ENCODE measurements at regions not wholly inside any gene's neighbourhood (a gene's known extent, or its start where the extent isn't known, plus 50 kb on each side); places are given as distances from the start of the nearest gene placed in this dataset.

DNA sequence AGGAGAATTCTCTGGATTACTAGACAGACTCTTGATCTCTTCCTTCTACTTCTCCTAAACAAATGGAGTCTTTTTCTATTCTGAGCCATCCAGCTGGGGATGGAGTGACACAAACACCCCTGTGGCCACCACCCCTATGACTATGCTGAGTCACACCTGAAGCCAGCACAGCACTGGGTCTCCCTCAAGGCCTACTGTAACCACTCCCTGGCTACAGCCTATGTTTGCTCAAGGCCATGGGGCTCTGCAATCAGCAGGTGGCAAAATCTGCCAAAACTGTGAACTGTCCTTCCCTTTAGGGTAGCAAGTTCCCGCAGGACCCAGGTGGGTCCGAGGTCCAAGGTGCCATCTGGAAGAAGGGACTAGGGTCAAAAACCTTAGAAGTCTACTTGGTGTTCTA, 132.3 kb downstream of the TINAG start:
- DNase-seq (ENCODE audit: low read depth in 2 of 3, low spot score in 2 of 3), result no peak

GRCh38 chr6:54441020-54441419, 132.8 kb downstream of the TINAG start:
- DNase-seq (ENCODE audit: low read depth in 2 of 3, low spot score in 2 of 3), result no peak

- DNase-seq (ENCODE audit: low read depth in 2 of 3, low spot score in 2 of 3), result no peak
Measured at GRCh38 chr6:54441687-54442248, 133.5 kb downstream of the TINAG start.

GRCh38 chr6:54445207-54445606, 137.0 kb downstream of the TINAG start:
- DNase-seq (ENCODE audit: low read depth in 2 of 3, low spot score in 2 of 3), result no peak

- DNase-seq (ENCODE audit: low read depth in 2 of 3, low spot score in 2 of 3), result no peak
Measured at GRCh38 chr6:54448617-54449016, 140.4 kb downstream of the TINAG start.

GRCh38 chr6:54451516-54451915, 143.3 kb downstream of the TINAG start:
- no peak for DNase-seq (ENCODE audit: low read depth in 2 of 3, low spot score in 2 of 3)

- DNase-seq (ENCODE audit: low read depth in 2 of 3, low spot score in 2 of 3), result no peak
Measured at GRCh38 chr6:54463354-54464024, 155.2 kb downstream of the TINAG start.

GRCh38 chr6:54465649-54466300, 157.5 kb downstream of the TINAG start:
- no peak for DNase-seq (ENCODE audit: low read depth in 2 of 3, low spot score in 2 of 3)

- DNase-seq (ENCODE audit: low read depth in 2 of 3, low spot score in 2 of 3), result no peak
Measured at GRCh38 chr6:54467384-54467783, 159.1 kb downstream of the TINAG start.

DNA sequence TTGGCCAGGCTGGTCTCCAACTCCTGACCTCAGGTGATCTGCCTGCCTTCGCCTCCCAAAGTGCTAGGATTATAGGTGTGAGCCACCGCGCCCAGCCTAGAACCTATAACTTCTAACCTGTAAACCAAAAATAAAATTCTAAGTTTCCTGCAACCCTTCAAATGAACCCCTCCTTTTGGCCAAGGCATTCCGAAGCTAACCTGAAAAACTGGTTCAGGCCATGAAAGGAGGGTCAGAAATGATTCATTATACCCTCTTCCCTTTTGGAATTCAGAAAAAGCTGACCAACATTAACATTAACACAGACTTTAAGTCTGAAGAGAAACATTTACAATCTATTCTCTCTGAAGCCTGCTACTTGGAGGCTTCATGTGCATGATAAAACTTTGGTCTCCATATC, 165.1 kb downstream of the TINAG start:
- DNase-seq (ENCODE audit: low read depth in 2 of 3, low spot score in 2 of 3), result no peak

GRCh38 chr6:54474898-54475297, 166.7 kb downstream of the TINAG start:
- DNase-seq (ENCODE audit: low read depth in 2 of 3, low spot score in 2 of 3), result no peak

DNA sequence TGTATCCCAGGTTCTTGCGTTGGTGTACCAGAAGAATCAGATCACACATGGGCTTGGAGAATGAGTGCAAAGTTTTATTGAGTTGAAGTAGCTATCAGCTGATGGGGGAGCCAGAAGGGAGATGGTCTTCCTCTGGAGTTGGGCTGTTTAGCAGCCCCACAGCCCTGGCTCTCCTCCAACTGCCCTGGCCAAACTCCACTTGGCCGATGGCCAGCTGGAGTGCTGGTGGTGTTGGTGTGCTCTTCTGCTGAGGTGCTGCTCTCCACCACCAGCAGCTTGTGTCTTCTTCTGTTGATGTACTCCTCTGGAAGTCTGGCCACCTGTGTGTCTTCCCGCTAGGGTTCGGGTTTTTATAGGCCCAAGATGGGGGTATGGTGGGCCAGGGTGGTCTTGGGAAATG, 172.8 kb downstream of the TINAG start:
- DNase-seq (ENCODE audit: low read depth in 2 of 3, low spot score in 2 of 3), result no peak

DNA sequence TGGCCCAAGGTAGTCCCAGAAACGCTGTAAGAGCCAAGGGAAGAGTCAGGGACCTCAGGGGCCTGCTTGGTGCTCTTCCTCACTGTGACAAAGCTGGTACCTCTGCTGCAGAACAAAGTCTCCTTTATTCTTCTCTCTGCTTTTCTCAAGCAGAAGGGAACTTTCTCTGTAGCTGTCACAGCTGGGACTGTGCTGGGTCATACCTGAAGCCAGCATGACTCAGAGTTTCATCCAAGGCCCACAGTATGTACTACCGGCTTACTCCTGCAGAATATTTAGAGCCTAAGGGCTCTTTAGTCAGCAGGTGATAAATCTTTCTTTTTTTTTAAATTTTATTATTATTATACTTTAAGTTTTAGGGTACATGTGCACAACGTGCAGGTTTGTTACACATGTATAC, 183.2 kb downstream of the TINAG start:
- DNase-seq (ENCODE audit: low read depth in 2 of 3, low spot score in 2 of 3), result no peak

DNA sequence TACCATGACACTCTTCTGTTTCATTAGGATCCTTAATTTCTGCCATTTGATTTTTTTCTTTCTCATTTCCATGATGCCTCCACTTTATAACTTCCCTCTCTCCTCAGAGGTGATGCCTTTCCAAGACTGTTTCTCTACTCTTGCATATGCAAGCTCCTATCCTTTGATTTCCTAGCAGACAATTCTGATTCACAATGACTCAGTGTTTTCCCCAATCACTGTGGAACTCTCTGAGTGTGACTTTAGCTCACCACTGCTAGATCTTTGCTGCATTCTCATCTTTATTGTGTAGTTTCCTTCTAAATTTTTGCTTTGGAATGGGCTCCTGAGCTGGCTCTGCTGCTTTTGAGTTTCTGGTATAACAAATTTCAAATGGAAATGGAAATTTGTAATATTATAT, 184.9 kb downstream of the TINAG start:
- no peak for DNase-seq (ENCODE audit: low read depth in 2 of 3, low spot score in 2 of 3)

DNA sequence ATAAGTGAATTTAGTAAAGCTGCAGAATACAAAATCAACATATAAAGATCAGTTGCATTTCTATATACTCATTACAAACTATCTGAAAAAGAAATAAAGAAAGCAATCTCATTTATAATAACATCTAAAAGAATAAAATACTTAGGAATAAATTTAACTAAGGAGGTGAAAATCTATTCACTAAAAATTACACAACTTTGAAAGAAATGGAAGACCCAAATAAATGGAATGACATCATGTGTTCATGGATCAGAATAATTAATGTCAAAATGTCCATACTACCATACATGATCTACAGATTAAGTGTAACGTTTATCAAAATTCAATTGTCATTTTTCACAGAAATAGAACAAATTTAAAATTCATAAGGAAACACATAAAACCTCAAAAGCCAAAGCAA, 194.9 kb downstream of the TINAG start:
- DNase-seq (ENCODE audit: low read depth in 2 of 3, low spot score in 2 of 3), result no peak

DNA sequence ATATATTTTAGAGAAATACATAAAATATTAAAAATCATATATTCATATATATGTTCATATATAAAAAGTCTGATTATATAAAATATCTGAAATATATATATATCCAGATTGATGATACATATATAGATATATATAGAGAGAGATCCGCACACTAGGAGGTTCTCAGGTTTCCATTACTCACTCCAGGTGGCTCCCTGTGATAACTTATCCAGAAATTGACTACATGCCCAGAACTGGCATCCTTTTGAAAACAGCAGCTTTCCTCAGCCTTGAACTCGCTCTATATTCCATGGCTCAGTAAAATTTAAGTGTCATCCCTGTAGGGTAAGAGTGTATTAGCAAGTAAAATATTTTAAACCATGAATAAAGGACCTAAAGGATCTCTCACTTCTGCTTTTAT, 206.8 kb downstream of the TINAG start:
- DNase-seq (ENCODE audit: low read depth in 2 of 3, low spot score in 2 of 3), result no peak

DNA sequence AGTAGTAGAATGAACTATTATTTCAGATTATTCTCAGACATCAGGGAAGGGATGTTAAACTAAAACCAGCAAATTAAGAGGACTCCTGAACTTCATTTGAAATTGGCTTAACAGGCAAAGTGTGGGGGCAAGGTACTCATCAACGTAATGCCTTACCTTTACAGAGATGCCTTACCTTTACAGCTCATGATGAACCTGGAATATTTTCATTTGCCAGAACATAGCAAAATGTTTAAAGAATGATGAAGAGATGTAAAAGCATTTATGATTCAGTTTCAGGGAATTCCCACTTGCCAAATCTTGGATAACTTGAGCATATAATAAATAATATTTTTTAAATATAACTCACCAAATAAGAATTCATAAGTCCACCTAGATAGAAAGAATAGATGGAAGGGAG, 207.5 kb downstream of the TINAG start:
- DNase-seq (ENCODE audit: low read depth in 2 of 3, low spot score in 2 of 3), result no peak

- DNase-seq (ENCODE audit: low read depth in 2 of 3, low spot score in 2 of 3), result no peak
Measured at GRCh38 chr6:54516321-54516720, 208.1 kb downstream of the TINAG start.

GRCh38 chr6:54519161-54519560, 210.9 kb downstream of the TINAG start:
- no peak for DNase-seq (ENCODE audit: low read depth in 2 of 3, low spot score in 2 of 3)

DNA sequence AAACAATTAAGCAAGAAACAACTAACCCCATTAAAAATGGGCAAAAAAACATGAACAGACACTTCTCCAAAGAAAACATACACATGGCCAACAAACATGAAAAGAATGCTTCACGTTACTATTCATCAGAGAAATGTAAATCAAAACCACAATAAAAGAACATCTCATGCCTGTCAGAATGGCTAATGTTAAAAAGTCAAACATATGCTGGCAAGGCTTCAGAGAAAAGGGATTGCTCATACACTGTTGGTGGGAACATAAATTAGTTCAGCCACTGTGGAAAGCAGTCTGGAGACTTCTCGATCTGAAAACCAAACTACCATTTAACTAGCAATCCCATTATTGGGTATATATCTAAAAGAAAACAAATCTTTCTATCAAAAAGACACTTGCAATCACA, 217.5 kb downstream of the TINAG start:
- no peak for DNase-seq (ENCODE audit: low read depth in 2 of 3, low spot score in 2 of 3)

DNA sequence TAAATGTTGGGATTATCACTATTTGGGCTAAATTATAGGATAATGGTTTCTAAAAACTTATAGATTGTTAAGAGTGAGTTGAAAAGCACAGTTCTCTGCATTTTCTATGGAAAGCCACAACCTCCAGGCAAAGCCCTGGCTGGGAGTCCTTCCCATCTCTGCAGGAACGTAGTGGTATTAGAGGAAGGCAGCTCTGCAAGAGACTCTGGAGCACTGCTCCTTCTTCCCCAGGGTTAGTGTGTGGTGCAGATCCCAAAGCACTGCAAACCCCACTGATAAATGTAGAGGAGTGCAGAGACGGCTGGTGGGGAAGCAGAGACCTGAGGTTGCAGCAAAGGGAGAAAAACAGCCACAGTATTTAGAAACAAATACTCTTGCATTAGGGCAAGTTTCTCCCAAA, 225.3 kb downstream of the TINAG start:
- no peak for DNase-seq (ENCODE audit: low read depth in 2 of 3, low spot score in 2 of 3)

DNA sequence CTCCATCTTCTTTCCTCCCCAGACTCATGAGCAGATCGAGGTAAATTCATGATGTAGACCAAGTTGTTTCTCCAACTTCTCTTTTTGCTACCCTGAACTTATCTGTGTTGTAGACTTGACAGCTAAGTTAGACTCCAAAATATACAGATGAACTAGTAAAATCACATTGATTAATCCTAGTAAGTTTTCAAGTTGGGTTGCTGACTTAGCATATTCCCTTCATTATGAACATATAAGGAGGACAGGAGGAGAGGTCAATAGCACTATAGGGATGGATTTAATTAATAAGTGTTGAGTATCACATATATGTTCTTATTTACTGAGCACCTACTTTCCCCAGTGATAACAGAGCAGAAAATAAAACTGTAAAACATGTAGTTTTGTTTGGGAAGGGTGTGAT, 227.3 kb downstream of the TINAG start:
- no peak for DNase-seq (ENCODE audit: low read depth in 2 of 3, low spot score in 2 of 3)
